ENCODE measurements at regions not wholly inside any gene's neighbourhood (a gene's known extent, or its start where the extent isn't known, plus 50 kb on each side); places are given as distances from the start of the nearest gene placed in this dataset.

DNA sequence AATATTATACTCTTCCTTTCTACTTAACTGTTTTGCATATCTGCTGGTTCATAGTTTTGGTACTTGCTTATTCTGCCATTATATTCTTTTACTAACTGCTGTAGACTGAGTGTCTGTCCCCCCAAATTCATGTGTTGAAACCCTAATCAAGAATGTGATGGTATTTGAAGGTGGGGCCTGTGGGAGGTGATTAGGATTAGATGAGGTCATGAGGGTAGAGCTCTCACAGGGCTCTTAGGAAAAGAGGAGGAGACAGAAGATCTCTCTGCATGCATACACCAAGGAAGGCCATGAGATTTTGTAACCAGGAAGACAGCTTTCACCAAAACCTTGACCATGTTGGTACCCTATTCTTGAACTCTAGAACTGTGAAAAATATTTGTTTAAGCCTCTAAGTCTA, 354.1 kb upstream of the B3GALT2 start:
- no peak for DNase-seq

DNA sequence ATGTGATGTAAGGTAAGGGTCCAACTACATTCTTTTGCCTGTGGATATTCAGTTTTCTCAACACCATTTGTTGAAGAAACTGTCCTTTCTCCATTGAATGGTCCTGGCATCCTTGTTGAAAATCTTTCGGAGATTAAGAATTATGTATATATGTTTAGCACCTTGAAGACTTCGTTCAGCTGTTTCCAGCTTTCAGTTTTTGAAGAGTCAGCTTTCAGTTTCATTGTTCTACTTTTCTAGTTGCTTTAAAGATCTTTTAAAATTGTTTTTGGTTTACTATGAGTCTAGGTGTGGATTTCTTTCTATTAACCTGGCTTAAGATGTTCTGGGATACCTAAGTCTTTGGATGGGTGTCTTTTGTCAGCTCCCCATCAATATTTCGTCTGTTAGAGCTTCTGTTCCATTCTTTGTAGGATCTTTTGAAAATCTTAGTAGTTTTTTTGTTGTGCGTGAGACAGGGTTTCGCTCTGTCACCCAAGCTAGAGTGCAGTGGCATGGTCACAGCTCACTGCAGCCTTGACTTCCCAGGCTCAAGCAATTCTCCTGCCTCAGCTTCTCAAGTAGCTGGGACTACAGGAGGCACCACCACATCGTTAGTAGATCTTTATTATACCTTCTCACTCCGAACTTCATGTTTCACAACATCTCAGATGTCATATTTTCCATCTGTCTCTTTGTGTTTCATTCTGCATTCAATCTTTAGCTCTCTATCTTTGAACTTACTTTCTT, 353.5 kb upstream of the B3GALT2 start:
- no peak for DNase-seq

DNA sequence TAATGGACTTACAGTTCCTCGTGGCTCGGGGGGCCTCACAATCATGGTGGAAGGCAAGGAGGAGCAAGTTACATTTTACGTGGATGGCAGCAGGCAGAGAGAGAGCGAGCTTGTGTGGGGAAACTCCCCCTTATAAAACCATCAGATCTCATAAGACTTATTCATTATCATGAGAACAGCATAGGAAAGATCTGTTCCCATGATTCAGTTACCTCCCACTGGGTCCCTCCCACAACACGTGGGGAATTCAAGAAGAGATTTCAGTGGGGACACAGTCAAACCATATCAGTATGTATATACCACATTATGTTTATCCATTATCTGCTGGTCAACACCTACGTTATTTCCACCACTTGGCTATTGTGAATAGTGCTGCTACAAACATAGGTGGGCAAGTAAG, 352.3 kb upstream of the B3GALT2 start:
- no peak for DNase-seq

DNA sequence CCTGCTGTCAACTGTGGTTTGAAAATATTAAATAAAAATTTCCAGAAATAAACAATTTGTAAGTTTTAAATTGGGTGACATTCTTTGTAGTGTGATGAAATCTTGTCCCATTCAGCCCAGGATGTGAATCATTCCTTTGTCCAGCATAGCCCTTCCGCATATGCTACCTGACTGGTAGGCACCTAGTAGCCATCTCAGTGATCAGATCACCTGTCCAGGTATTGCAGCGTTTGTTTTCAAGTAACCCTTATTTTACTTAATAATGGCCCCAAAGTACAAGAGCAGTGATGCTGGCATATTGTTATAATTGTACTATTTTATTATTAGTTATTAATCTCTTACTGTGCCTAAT, 351.6 kb upstream of the B3GALT2 start:
- no peak for DNase-seq

GRCh38 chr1:193537266-193538002, 351.0 kb upstream of the B3GALT2 start:
- no peak for DNase-seq

- DNase-seq, result peak in 4 of 56 donors; percentile 2 to 8 (median 7)
These were observed 347.4 kb upstream of the B3GALT2 start for GRCh38 chr1:193533853-193534252.

DNA sequence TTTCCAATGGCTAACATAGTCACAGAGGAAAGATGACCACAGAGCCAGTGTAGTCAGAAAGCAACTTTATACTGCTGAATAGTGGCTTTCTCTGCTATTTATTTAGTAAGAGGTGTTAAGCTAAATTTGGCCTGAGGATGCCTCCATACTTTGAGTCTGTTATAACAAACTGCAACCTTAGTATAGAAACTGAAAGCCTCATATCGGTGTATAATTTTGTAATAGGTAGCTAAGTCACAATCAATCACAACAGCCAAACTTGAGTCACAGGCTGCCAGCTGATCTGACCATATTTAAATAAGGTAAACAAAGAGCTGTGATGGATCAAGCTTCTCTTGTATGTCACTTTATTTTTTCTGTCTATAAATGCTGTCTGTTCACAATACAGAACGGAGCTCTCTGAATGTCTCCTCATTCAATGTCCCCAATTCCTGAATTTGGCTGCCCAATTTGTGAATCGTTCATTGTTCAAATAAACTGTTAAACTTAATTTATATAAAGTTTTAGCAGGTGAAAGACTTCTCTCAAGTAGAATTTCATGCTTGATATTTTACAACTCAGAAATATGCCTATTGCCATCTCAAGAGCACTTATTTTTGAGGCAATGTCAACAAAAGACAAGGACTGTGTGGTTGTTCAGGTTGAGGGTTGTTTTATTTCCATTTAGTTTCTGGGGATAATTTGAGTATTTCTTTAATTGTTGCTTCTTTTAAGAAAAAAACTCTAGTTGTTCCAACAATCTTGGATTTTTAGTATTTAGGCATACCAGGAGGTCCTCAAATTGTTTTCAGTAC, 339.7 kb upstream of the B3GALT2 start:
- DNase-seq, result no peak

DNA sequence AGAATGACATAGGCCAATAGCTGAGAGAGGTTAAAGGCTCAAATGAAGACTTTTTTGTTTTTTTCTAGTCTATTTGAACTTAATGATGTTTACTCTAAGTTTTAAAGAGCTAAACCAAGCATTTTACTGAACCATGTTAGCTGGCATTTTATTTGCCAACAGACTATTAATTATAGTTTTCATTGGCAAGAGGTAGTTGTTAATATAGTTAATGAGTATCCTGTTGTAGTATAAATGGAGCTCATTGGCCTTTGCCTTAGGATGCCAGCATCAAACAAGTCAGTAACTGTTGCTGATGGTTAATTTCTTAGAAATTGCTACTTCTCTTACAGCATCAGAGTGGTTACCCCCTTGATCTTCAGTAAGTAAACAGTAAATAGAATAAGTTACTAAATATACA, 339.0 kb upstream of the B3GALT2 start:
- no peak for DNase-seq

- no peak for DNase-seq
These were observed 338.2 kb upstream of the B3GALT2 start for GRCh38 chr1:193524616-193525015.

- DNase-seq, result no peak
These were observed 337.6 kb upstream of the B3GALT2 start for GRCh38 chr1:193524021-193524420.

DNA sequence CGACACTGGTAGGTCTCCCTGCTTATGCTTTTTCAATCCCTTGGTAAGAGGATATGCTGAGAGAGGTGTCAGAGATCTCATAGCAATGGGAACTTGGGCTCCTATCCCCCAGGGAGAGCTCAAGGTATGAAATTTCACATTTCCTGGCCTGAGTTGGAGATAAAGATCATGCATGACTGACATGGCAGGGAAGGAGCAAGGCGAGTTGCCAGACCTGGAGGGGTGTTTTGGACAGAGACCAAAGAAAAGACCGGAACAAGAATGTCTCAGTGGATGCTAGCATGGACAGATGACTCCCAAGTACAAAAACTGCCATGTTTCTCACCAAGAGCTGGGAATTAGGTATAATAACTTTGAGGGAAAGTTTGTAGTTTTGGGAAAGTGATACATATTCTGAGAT, 334.1 kb upstream of the B3GALT2 start:
- DNase-seq, result no peak

DNA sequence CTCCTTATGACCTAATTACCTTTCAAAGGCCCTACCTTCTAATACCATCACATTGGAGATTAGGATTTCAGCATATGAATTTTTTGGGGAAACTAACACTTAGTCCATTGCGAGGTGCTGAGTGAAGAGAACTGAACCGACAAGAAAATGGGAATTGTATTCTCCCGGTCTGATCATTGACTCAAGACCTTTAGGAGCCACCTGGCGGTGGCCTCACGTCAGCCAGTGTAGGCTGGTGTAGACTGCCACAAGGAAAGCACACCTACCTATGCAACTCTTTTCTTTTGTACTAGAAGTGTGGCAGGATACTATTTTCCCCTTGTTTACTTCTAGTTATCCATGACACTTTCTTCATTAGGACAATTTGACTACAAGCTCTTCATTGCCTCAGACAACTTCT, 333.5 kb upstream of the B3GALT2 start:
- no peak for DNase-seq

GRCh38 chr1:193516755-193517388, 330.5 kb upstream of the B3GALT2 start:
- no peak for DNase-seq

- DNase-seq, result no peak
These were observed 328.0 kb upstream of the B3GALT2 start for GRCh38 chr1:193514397-193514796.

DNA sequence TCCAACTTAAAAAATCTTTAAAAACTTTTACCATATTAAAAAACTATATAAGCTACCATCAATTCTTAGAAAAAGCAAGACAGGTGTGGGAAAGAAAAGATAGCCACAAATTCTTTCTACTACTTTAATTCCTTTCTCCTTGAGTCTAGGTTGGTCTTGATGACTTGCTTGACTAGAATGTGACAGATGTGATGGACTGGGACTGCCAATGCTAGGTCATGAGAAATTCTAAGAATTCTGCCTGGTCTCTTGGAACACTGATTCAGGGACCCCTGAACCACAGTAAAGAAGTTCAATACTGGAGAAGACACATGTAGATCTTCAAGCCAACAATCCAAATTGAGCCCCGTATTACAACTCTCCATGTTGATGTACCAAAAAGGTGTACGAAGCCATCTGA, 326.6 kb upstream of the B3GALT2 start:
- DNase-seq, result no peak

DNA sequence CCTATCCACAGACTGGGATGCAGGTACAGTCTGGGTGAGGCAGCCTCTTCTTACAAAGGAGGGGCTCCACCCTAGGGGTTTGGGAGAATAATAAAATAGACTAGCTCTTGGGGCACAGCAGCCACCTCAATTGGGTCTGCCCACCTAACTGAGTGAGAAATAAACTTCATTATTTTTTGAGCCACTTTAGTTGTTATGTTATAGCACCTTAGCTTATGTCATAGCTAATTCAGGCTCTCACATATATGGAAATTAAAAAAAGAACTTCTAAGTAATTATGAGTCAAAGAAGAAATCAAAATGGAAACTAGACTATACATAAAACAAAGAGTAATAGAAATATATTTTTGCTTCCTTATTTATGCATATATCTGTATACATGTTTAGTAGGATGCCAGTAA, 318.5 kb upstream of the B3GALT2 start:
- no peak for DNase-seq

DNA sequence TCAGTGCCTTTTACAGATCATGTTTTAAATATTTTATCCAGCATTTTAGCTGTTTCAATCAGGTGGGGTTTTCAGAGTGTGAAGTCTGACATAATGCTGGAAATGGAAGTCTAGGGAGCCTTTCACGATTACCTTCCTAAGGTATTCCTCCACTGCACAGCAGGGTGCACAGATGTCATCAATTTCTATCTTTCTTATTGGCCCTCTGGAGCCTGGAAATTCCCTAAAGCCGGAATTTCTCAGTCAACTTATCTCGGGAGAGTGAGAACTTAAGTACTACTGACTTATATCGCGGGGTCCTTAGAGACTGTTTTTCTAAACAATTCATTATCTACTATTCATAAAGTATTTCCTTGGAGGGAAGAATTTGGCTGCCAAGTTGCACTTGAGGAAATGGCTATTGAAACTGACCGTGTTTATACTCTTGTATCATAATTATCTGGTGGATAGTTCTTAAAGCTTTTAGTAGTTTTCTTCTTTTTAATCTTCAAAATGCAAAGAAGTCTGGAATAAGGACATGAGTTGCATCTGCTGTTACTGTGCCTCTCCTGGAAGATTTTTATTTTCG, 311.8 kb upstream of the B3GALT2 start:
- DNase-seq, result no peak

DNA sequence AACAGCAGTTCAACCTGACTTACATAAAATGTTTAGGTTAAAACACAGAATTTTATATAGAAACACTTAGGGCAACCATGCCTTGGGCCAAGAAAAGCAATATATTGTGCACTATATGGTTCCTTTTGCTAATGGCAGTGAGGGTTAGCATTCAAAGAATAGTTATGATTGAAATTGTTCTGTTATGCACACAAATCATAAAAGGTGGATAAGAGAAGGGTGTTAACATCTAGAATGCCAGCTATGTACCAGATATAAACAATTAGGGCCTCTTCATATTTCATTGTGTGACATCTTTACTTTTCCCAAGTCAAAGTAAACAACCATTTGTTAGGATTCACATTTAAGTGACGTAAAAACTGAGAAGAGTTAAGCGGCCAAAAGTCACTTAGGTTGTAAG, 308.0 kb upstream of the B3GALT2 start:
- DNase-seq, result no peak

DNA sequence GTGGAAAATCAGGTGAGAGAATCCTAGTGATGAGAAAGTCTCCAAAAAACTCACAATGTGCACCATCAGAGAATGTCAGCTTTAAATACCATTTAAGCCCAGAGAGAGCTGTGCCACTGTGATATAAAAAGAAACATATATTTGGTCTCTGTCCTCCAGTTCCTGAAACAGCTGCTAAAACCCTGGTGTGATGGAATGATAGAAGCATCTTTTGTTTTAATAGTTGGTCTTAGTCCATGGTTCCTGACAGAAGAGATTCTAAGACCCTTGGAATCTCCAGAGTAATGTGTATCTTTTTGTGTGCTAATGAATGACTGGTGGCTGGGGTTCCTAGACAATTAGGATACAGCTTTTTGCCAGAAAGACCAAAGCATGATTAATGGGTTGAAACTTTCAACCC, 302.8 kb upstream of the B3GALT2 start:
- DNase-seq, result no peak

DNA sequence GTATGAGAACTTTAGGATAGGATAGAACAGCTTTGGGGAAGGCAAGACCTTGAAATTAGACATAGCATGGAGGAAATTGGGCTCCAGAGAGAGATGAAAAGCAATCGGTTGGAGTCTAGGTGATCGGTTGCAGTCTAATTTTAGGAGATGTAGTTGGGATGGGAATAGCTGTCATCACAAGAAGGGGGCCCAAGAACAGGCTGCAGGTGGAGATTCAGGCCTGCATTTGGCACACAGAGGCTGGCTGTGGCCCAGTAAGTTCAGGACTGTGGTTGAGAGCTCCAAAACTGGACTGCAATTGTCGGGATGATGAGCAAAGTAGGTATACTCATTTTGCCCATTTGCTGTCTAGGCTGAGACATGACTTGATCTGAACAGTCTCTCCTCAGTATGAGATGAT, 301.3 kb upstream of the B3GALT2 start:
- DNase-seq, result no peak

DNA sequence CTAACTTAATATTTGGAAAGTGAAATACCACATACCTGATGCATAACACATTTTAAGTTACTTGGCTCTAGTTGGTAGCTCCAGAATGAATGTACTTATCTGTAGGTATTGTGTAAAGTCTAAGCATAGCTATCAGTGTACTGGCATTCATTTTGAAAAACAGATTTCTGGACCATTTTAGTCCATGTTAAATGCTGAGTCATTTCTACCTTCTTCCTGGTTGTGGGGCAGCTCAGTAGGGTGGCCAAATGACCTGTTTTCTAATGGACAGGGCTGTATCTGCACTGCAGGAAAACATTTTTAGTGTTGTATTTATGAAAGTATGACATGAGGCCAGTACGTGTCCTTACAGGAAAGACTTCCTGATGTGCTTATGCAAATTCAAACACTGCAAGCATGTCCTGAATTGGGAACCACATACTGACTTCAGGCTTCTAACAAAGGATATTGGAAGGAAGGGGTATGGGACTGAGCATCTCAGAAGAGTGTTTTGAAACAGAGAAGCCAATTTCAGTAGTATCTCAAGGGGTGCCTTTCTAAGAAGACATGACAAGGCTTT, 300.3 kb upstream of the B3GALT2 start:
- no peak for DNase-seq

Measured in amygdala (tissue), 56 donors.